Neural cell (in vitro differentiated cells): ENCODE measurements at regions not wholly inside any gene's neighbourhood (a gene's known extent, or its start where the extent isn't known, plus 50 kb on each side); places are given as distances from the start of the nearest gene placed in this dataset.
"Not testable (repeated sequence)": the region's sequence is repeated elsewhere in the genome, so short reads cannot be mapped to it uniquely, and the experiment has no call there.

Source experiments
- POLR2AphosphoS5 ChIP-seq: IDR thresholded peaks from 2 replicates; pipeline ENCODE4 v1.6.1; 2012
- RAD21 ChIP-seq: fragments of 450-650 bp; conservative IDR thresholded peaks from 2 replicates; pipeline ENCODE4 v1.6.1; 2014; ENCODE audit warnings: antibody characterized with exemption, mild to moderate bottlenecking, moderate library complexity
- TF ChIP-seq, protein P1 (sequence below): fragments of 450-650 bp; IDR thresholded peaks from 2 replicates; pipeline ENCODE4 v1.5.1; 2014; ENCODE audit warnings: antibody characterized with exemption, mild to moderate bottlenecking, moderate library complexity; ENCODE audit not compliant: poor library complexity, severe bottlenecking
- TF ChIP-seq, protein P2 (sequence below): IDR thresholded peaks from 2 replicates; pipeline ENCODE4 v1.6.1; 2012; ENCODE audit warnings: borderline replicate concordance

DNA sequence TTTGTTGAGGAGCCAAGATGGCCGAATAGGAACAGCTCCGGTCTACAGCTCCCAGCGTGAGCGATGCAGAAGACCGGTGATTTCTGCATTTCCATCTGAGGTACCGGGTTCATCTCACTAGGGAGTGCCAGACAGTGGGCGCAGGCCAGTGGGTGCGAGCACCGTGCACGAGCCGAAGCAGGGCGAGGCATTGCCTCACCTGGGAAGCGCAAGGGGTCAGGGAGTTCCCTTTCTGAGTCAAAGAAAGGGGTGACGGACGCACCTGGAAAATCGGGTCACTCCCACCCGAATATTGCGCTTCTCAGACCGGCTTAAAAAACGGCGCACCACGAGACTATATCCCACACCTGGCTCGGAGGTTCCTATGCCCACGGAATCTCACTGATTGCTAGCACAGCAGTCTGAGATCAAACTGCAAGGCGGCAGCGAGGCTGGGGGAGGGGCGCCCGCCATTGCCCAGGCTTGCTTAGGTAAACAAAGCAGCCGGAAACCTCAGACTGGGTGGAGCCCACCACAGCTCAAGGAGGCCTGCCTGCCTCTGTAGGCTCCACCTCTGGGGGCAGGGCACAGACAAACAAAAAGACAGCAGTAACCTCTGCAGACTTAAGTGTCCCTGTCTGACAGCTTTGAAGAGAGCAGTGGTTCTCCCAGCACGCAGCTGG is 417.7 kb upstream of the POU3F2 start:
- TF ChIP-seq, protein P1, sequence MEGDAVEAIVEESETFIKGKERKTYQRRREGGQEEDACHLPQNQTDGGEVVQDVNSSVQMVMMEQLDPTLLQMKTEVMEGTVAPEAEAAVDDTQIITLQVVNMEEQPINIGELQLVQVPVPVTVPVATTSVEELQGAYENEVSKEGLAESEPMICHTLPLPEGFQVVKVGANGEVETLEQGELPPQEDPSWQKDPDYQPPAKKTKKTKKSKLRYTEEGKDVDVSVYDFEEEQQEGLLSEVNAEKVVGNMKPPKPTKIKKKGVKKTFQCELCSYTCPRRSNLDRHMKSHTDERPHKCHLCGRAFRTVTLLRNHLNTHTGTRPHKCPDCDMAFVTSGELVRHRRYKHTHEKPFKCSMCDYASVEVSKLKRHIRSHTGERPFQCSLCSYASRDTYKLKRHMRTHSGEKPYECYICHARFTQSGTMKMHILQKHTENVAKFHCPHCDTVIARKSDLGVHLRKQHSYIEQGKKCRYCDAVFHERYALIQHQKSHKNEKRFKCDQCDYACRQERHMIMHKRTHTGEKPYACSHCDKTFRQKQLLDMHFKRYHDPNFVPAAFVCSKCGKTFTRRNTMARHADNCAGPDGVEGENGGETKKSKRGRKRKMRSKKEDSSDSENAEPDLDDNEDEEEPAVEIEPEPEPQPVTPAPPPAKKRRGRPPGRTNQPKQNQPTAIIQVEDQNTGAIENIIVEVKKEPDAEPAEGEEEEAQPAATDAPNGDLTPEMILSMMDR, result not testable (repeated sequence)
- TF ChIP-seq POLR2AphosphoS5, RAD21: not testable (repeated sequence)
- TF ChIP-seq, protein P2, sequence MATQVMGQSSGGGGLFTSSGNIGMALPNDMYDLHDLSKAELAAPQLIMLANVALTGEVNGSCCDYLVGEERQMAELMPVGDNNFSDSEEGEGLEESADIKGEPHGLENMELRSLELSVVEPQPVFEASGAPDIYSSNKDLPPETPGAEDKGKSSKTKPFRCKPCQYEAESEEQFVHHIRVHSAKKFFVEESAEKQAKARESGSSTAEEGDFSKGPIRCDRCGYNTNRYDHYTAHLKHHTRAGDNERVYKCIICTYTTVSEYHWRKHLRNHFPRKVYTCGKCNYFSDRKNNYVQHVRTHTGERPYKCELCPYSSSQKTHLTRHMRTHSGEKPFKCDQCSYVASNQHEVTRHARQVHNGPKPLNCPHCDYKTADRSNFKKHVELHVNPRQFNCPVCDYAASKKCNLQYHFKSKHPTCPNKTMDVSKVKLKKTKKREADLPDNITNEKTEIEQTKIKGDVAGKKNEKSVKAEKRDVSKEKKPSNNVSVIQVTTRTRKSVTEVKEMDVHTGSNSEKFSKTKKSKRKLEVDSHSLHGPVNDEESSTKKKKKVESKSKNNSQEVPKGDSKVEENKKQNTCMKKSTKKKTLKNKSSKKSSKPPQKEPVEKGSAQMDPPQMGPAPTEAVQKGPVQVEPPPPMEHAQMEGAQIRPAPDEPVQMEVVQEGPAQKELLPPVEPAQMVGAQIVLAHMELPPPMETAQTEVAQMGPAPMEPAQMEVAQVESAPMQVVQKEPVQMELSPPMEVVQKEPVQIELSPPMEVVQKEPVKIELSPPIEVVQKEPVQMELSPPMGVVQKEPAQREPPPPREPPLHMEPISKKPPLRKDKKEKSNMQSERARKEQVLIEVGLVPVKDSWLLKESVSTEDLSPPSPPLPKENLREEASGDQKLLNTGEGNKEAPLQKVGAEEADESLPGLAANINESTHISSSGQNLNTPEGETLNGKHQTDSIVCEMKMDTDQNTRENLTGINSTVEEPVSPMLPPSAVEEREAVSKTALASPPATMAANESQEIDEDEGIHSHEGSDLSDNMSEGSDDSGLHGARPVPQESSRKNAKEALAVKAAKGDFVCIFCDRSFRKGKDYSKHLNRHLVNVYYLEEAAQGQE, result not testable (repeated sequence)
